Nephron (organoid): ENCODE measurements at regions not wholly inside any gene's neighbourhood (a gene's known extent, or its start where the extent isn't known, plus 50 kb on each side); places are given as distances from the start of the nearest gene placed in this dataset.

ENCODE experiments used
- H3K27ac Mint-ChIP-seq, 3 experiments: 2 replicates each; pipeline ENCODE4 v1.8.0; 2020; ENCODE audit warnings: mixed read lengths in 3 of 3, mild to moderate bottlenecking in 2 of 3, moderate library complexity in 1 of 3
- H3K27me3 Mint-ChIP-seq: 2 replicates; pipeline ENCODE4 v1.8.0; 2021; ENCODE audit warnings: low read depth, mild to moderate bottlenecking, moderate library complexity, mixed read lengths
- H3K36me3 Mint-ChIP-seq: 2 replicates; pipeline ENCODE4 v1.8.0; 2020; ENCODE audit warnings: low read depth, mixed read lengths
- H3K4me1 Mint-ChIP-seq: 2 replicates; pipeline ENCODE4 v1.8.0; 2020; ENCODE audit warnings: mixed read lengths
- H3K4me3 Mint-ChIP-seq, 3 experiments: 2 replicates each; pipeline ENCODE4 v1.8.0; 2020; ENCODE audit warnings: mild to moderate bottlenecking in 3 of 3, mixed read lengths in 3 of 3, moderate library complexity in 2 of 3
- H3K9me3 Mint-ChIP-seq: 2 replicates; pipeline ENCODE4 v1.8.0; 2020; ENCODE audit warnings: mixed read lengths
- TF ChIP-seq, protein P1 (sequence below), 3 experiments: fragments of 200-600 bp; sonication (generic); IDR thresholded peaks; one replicate each; pipeline ENCODE4 v1.5.0; 2021; ENCODE audit warnings: antibody characterized with exemption in 3 of 3; ENCODE audit not compliant: unreplicated experiment in 3 of 3

DNA sequence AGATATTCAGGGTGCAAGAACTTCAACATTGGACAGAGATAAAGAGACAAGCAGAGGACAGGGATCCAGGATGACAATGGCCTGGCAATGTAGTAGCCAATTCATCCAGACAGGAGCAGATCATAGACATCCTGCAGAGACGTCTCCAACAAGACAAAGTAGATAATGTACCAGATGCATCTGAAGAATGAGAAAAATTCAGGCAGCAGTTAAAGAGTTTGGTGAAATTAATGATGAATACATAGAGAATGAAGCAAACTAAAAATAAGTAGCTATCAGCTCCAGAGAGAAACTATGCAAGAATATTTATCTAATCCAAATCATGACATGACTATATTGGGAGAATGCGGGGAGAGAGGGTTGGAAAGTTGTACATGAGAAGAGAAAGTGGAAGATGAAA is 278.4 kb upstream of the DACH1 start:
- H3K9me3 Mint-ChIP-seq, result no peaks in the 10 kb centered on the region
- H3K27me3 Mint-ChIP-seq, result no peaks in the 10 kb centered on the region
- no peaks in the 10 kb centered on the region for H3K36me3 Mint-ChIP-seq
- TF ChIP-seq, protein P1, sequence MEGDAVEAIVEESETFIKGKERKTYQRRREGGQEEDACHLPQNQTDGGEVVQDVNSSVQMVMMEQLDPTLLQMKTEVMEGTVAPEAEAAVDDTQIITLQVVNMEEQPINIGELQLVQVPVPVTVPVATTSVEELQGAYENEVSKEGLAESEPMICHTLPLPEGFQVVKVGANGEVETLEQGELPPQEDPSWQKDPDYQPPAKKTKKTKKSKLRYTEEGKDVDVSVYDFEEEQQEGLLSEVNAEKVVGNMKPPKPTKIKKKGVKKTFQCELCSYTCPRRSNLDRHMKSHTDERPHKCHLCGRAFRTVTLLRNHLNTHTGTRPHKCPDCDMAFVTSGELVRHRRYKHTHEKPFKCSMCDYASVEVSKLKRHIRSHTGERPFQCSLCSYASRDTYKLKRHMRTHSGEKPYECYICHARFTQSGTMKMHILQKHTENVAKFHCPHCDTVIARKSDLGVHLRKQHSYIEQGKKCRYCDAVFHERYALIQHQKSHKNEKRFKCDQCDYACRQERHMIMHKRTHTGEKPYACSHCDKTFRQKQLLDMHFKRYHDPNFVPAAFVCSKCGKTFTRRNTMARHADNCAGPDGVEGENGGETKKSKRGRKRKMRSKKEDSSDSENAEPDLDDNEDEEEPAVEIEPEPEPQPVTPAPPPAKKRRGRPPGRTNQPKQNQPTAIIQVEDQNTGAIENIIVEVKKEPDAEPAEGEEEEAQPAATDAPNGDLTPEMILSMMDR (IDR thresholded peaks at IDR 0.05; ENCODE audit: unreplicated experiment in 3 of 3), result no peak
- peaks cover 6% of the 10 kb centered on the region for H3K4me1 Mint-ChIP-seq
- no peak overlapping the region for H3K4me3 Mint-ChIP-seq
- H3K27ac Mint-ChIP-seq, result peak overlapping the region in 1 of 3 experiments; percentile 12

- H3K36me3 Mint-ChIP-seq, result no peaks in the 10 kb centered on the region
- peaks cover 4% of the 10 kb centered on the region for H3K4me1 Mint-ChIP-seq
- H3K27me3 Mint-ChIP-seq, result no peaks in the 10 kb centered on the region
- H3K27ac Mint-ChIP-seq, result no peak overlapping the region
- TF ChIP-seq, protein P1 (IDR thresholded peaks at IDR 0.05; ENCODE audit: unreplicated experiment in 3 of 3), result no peak
- no peaks in the 10 kb centered on the region for H3K9me3 Mint-ChIP-seq
- no peak overlapping the region for H3K4me3 Mint-ChIP-seq
Observed at GRCh38 chr13:72144636-72145035, 277.6 kb upstream of the DACH1 start.

GRCh38 chr13:72141855-72142519 is 275.0 kb upstream of the DACH1 start:
- Mint-ChIP-seq H3K4me1 (peaks cover 4% of the 10 kb centered on the region), H3K36me3 (no peaks in the 10 kb centered on the region), H3K9me3 (no peaks in the 10 kb centered on the region), H3K4me3 (no peak overlapping the region), H3K27me3 (no peaks in the 10 kb centered on the region), H3K27ac (peak overlapping the region in 2 of 3 experiments; percentile 48 to 77)
- TF ChIP-seq, protein P1 (IDR thresholded peaks at IDR 0.05; ENCODE audit: unreplicated experiment in 3 of 3), result no peak

DNA sequence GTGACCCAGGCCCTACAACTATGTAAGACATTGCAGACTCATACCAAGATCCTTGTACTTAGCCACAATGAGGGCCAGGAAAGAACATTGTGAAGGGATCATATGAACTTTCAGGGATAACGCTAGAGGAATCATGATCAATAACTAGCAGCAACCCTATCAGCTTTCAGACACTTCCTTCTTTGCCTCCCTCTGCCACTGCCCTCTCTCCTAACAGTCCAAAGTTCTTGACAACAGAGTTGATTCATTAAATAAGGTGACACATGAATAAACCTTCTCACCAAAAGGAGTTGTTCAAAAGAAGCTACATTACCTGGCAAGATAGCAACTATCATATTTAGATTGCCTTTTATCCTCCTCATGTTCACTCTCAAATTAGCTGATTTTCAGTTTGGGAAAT is 272.2 kb upstream of the DACH1 start:
- Mint-ChIP-seq H3K4me3 (no peak overlapping the region), H3K9me3 (no peaks in the 10 kb centered on the region), H3K36me3 (no peaks in the 10 kb centered on the region), H3K4me1 (peaks cover 4% of the 10 kb centered on the region), H3K27ac (no peak overlapping the region), H3K27me3 (no peaks in the 10 kb centered on the region)
- TF ChIP-seq, protein P1 (IDR thresholded peaks at IDR 0.05; ENCODE audit: unreplicated experiment in 3 of 3), result no peak

DNA sequence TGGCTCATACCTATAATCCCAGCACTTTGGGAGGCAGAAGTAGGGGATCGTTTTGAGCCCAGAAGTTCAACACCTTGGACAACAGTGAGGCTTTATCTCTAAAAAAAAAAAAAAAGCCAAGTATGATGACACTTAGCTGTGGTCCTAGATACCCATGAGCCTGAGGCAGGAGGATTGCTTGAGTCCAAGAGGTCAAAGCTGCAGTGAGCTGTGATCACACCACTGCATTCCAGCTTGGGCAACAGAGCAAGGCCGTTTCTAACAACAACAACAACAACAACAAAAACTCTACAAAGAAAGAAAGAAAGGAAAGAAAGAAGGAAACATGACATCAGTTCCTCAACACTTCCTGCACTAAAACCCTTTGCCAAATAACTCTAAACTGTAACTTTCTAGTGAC is 265.1 kb upstream of the DACH1 start:
- no peaks in the 10 kb centered on the region for H3K36me3 Mint-ChIP-seq
- no peaks in the 10 kb centered on the region for H3K9me3 Mint-ChIP-seq
- no peaks in the 10 kb centered on the region for H3K4me1 Mint-ChIP-seq
- TF ChIP-seq, protein P1 (IDR thresholded peaks at IDR 0.05; ENCODE audit: unreplicated experiment in 3 of 3), result no peak
- no peak overlapping the region for H3K27ac Mint-ChIP-seq
- no peaks in the 10 kb centered on the region for H3K27me3 Mint-ChIP-seq
- no peak overlapping the region for H3K4me3 Mint-ChIP-seq

DNA sequence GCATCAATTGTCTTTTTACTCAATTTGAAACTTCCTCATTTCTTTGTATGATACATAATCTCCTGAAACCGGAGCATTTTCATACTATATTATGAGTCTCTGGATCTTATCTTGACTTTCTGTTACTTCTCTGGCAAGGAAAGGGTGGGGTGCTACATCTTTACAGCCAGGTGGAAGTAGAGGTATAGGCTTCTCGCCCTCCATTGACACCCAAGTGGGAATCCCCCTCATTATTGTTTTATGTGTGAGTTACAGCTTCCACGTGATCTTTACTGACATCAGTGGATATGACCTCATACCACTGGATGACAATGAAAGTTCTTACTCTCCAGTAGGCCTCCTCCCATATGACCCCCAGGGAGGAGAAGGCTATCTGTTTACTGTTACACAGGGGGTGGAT is 262.1 kb upstream of the DACH1 start:
- Mint-ChIP-seq H3K27ac (no peak overlapping the region), H3K9me3 (no peaks in the 10 kb centered on the region), H3K27me3 (no peaks in the 10 kb centered on the region), H3K36me3 (no peaks in the 10 kb centered on the region), H3K4me1 (no peaks in the 10 kb centered on the region), H3K4me3 (no peak overlapping the region)
- TF ChIP-seq, protein P1 (IDR thresholded peaks at IDR 0.05; ENCODE audit: unreplicated experiment in 3 of 3), result no peak
